NCI-H748 (cell line): ENCODE measurements at regions not wholly inside any gene's neighbourhood (a gene's known extent, or its start where the extent isn't known, plus 50 kb on each side); places are given as distances from the start of the nearest gene placed in this dataset.
"Not testable (repeated sequence)": the region's sequence is repeated elsewhere in the genome, so short reads cannot be mapped to it uniquely, and the experiment has no call there.

Experiments
- DNase-seq: peaks from one replicate; lab custom pipeline; 2025; ENCODE audit not compliant: unreplicated experiment; lab: John Stamatoyannopoulos, UW

GRCh38 chr6:163768905-163769304 is 354.4 kb downstream of the QKI start:
- DNase-seq: no peak

GRCh38 chr6:163766936-163767335 is 352.4 kb downstream of the QKI start:
- DNase-seq: no peak

- no peak for DNase-seq
Measured at GRCh38 chr6:163765335-163765734, 350.8 kb downstream of the QKI start.

- no peak for DNase-seq
Measured at GRCh38 chr6:163764565-163764964, 350.0 kb downstream of the QKI start.

- no peak for DNase-seq
Measured at GRCh38 chr6:163761481-163761880, 347.0 kb downstream of the QKI start.

- DNase-seq: no peak
Measured at GRCh38 chr6:163760860-163761259, 346.3 kb downstream of the QKI start.

DNA sequence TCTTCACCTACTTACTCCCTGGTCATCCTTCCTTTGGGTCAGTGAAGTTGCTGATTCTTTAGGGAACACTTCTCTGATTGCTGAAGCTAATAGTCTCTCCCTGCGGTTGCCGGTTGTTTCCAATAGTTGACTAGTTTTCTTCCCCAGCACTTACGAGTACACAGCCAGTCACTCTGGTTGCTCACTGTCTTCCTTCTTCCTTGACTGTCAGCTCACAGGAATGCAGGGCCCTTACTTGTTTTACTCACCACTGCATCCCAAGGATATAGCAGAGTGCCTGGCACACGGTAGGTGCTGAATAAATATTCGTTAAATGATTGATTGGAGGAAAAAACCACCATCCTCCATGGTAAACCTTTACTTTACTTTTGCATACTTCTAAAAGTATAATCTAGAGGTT is 345.0 kb downstream of the QKI start:
- no peak for DNase-seq

DNA sequence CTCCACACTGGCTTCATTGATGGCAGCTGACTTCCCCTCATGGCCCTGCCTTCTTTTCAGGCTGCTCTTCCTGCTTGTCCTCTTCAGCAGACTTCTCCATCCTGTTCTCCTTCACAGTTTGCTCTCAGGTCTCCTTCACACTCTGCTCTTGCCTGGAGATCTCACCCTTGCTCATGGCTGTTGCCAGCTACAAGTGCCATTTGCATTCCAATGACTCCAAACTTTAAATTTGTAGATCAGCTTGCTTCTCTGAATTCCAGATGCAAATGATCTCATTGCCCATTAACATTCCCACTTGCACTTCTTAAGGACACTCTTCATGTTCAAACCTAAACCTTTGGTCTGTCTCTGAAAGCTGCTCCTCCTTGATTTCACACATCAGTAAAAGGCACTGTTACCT is 343.0 kb downstream of the QKI start:
- DNase-seq: no peak

- DNase-seq: no peak
Measured at GRCh38 chr6:163756079-163756478, 341.6 kb downstream of the QKI start.

DNA sequence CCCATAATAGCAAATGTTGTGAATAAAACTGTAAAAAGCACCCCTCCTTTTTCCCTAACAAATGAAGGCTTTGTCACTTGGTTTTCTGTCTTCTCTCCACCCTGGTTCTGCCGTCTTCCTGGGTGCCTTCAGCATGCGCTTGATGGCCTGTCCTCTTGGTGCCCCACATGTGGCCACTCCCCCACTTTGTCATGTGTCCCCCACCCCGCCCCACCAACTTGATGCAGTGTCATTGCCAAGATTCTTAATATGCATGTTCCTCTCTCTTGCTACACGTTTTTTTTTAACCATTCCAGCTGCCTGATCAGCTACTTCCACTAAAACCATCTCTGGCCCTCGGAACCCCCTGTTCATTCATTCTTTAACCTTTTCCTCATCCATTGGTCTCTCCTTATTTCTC is 340.3 kb downstream of the QKI start:
- no peak for DNase-seq

DNA sequence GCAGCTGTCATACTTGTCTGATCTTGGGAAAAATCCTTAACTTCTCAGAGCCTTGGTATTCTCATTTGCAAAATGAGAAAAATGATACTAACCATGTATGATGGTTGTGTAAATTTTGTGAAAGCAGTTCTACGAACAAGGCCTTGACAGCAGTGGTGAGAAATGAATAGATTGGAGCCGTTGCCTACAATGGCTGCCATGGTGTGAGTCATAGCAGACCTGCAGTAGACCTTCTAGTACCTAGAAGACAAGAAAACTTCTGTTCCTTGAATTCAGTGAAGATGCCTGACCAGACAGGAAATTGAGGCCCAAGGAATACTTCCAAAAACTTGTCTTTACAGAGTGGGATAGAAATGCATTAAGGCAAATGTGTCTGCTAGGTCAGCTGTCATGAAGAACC is 338.9 kb downstream of the QKI start:
- no peak for DNase-seq

- DNase-seq: no peak
Measured at GRCh38 chr6:163752446-163752845, 337.9 kb downstream of the QKI start.

DNA sequence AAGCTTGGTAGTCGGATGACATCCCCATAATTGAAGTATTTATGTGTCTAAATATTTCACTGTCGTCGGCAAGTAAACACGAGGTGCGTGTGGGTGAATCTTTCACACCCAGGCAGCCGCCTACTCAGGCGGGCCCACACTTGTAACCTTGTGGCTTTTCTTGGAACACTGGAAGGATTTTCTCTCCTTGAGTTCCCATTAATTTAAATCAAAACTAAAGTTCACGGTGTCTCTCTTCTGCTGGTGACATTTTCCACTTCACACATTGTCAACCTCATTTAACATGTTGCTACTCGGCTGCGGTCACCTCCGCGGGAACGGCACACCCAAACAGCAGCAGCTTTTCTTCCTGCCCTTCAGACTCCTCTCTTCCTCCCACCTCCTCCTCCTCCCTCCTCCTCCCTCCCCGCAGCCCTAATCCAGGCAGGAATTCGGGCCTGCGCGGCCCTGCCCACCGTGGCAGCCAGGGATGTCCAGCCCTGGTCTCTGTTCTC is 336.6 kb downstream of the QKI start:
- no peak for DNase-seq

DNA sequence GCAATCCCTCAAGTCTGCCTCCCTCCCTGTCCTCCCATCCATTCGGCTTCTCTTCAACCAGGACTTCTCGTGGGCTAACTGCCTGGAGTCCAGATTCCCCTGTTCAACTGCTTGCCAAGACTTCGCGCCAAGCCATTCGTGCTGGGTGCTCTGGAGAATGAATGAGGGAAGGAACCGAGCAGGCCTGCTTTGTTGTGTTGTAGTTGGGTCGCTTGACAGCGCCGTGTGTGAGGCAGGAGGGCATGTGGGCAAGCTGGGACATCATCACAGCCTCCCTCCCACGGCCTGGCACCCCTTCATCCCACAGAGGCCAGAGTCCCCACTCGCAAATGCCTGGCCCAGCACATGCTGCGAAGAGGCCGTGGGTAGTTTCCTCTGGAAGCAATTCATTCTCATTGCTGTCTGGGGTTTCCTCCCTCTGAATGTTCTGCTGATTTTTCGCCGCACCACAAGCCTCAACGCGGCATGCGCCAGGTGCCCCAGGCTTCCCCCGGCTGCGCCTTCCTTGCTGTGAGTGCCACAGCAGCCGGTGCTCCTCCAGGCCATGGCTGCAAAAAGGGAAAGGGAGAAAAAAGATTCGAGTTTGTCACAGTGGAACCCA is 336.0 kb downstream of the QKI start:
- no peak for DNase-seq

DNA sequence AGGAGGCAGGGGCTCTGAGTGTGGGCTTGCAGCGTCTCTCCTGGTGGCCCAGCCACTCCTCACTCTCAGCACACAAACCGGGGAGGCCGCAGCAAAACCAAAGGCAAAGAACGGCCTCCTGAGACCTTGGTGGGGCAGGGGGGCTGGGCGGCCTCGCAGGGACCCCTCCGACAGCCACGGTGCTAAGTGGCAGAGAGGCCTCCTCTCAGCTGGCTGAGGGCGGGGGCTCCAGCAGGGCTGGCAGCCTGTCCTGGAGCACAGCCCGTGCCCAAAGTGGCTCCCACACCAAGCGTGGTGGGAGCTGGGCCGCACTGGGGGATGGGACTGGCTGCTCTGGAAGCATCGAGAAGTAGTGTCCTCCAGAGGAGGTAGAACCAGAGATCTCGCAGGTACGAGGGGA is 334.4 kb downstream of the QKI start:
- no peak for DNase-seq

DNA sequence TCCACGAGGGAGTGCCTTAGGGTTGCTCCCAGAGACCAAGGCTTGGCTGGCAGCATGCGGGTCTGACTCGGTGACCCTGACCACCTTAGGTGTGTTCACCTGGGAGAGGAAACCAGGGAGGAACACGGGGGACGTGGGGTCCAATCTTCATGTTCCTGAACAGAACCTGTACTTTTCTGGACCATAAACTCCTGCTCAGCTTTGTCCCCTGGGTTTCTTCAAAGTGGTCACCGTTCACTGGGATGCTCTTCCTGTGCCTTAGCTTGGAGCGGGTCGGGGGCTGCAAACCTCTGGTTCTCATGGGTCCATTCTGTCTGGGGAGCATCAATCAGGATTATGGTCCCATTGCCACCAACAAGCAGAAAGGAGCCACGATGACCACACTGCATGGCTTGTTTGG is 333.5 kb downstream of the QKI start:
- DNase-seq: no peak

- not testable (repeated sequence) for DNase-seq
Measured at GRCh38 chr6:163747058-163747457, 332.5 kb downstream of the QKI start.

GRCh38 chr6:163745536-163746400 is 331.2 kb downstream of the QKI start:
- no peak for DNase-seq

GRCh38 chr6:163744256-163744925 is 329.9 kb downstream of the QKI start:
- no peak for DNase-seq

DNA sequence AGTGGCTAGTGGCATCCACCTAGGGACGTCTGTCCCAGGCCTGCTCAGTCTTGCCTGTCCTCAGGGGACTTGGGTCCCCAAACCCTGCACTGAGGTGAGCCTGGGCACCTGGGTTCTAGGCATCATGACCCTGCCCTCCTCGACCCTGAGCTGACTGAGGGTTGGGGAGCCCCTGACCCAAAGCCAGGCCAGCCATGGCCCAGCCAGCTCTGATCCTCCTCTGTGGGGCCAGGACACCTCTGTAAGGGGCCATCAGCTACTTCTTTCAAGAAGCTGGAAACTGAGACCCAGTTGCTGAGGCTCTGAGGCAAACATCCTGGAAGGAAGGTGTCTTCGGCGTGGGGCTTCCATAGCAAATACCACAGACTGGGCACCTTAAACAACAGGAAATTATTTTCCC is 329.3 kb downstream of the QKI start:
- DNase-seq: no peak

DNA sequence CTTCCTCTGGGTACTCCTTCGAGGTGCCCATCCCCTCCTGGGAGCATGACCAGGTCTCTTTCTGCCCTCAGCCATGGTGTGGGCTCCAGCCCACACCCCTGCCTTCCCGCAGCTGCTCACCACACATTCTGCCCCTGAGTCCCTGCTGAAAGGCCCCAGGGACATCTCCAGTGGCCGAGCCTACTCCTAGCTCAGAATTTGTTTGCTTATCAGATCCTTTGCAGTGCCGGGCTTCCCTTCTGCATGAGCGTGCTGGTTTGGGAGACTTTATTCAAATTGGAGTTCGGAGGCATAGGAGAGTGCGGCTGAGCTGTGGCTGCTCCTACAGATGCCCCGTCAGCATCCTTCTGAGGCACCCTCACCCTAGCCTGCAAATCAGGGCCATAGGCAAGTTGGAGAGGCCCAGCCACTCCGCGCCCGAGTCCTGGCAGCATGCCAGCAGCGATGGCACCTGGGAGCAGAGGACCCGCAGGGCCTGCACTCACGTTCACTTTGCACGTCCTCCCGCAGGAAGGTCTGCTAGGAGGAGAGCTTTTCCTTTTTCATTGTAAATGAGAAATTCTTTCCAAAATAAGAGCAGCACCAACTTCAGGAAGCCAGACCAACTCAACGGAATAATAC is 327.3 kb downstream of the QKI start:
- DNase-seq: peak; percentile 36

DNA sequence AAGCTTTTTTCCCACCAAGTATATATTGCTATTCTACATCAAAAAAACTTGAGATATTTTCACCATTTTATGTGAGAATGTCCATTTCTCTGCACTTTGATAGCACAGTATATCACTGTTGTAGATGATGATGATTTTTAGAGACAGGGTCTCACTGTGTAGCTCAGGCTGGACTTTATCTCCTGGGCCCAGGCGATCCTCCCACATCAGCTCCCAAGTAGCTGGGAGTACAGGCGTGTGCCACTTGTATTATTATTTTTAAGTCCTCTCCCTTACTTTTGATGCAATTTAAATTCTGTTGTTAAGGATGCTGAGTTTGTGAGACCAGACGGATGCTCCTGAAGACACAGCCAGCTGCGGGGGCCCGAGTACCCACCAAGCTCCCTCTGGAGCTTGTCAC is 326.8 kb downstream of the QKI start:
- DNase-seq: no peak
